Ishikawa (cell line): ENCODE measurements at regions not wholly inside any gene's neighbourhood (a gene's known extent, or its start where the extent isn't known, plus 50 kb on each side); places are given as distances from the start of the nearest gene placed in this dataset.

Experiments used
- CEBPB ChIP-seq: IDR thresholded peaks from 2 replicates; pipeline ENCODE4 v1.6.1; 2012
- CREB1 ChIP-seq: IDR thresholded peaks from 2 replicates; pipeline ENCODE4 v1.6.1; 2012; ENCODE audit warnings: low read depth
- EGR1 ChIP-seq: IDR thresholded peaks from 2 replicates; pipeline ENCODE4 v1.6.1; 2012
- EP300 ChIP-seq: IDR thresholded peaks from 2 replicates; pipeline ENCODE4 v1.6.1; 2012; ENCODE audit warnings: borderline replicate concordance
- FOXM1 ChIP-seq: IDR thresholded peaks from 2 replicates; pipeline ENCODE4 v1.6.1; 2012; ENCODE audit warnings: low read depth, borderline replicate concordance
- NFIC ChIP-seq: IDR thresholded peaks from 2 replicates; pipeline ENCODE4 v1.6.1; 2012
- RAD21 ChIP-seq: IDR thresholded peaks from 2 replicates; pipeline ENCODE4 v1.6.1; 2012; ENCODE audit warnings: low read depth
- TAF1 ChIP-seq: IDR thresholded peaks from 2 replicates; pipeline ENCODE4 v1.6.1; 2012; ENCODE audit warnings: low read depth, mild to moderate bottlenecking
- TCF12 ChIP-seq: IDR thresholded peaks from 2 replicates; pipeline ENCODE4 v1.6.1; 2012; ENCODE audit warnings: low read depth
- TEAD4 ChIP-seq: IDR thresholded peaks from 2 replicates; pipeline ENCODE4 v1.6.1; 2012
- YY1 ChIP-seq: IDR thresholded peaks from 2 replicates; pipeline ENCODE4 v1.6.1; 2012; ENCODE audit warnings: low read depth
- ZBTB7A ChIP-seq: IDR thresholded peaks from 2 replicates; pipeline ENCODE4 v1.6.1; 2012; ENCODE audit warnings: low read depth
- TF ChIP-seq, protein P1 (sequence below): IDR thresholded peaks from 2 replicates; pipeline ENCODE4 v1.6.1; 2012
- TF ChIP-seq, protein P2 (sequence below): IDR thresholded peaks from 2 replicates; pipeline ENCODE4 v1.6.1; 2012
- TF ChIP-seq, protein P3 (sequence below): IDR thresholded peaks from 2 replicates; pipeline ENCODE4 v1.6.1; 2012; ENCODE audit warnings: low read depth, mild to moderate bottlenecking

- TF ChIP-seq RAD21, result no peak
- no peak for TF ChIP-seq CEBPB
- TF ChIP-seq, protein P1, sequence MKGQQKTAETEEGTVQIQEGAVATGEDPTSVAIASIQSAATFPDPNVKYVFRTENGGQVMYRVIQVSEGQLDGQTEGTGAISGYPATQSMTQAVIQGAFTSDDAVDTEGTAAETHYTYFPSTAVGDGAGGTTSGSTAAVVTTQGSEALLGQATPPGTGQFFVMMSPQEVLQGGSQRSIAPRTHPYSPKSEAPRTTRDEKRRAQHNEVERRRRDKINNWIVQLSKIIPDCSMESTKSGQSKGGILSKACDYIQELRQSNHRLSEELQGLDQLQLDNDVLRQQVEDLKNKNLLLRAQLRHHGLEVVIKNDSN, result no peak
- TF ChIP-seq TAF1, result no peak
- TF ChIP-seq, protein P2, sequence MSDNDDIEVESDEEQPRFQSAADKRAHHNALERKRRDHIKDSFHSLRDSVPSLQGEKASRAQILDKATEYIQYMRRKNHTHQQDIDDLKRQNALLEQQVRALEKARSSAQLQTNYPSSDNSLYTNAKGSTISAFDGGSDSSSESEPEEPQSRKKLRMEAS, result no peak
- TF ChIP-seq TCF12, result no peak
- TF ChIP-seq EGR1, result no peak
- TF ChIP-seq YY1, result no peak
Observed at GRCh38 chr9:12274577-12274976, 418.6 kb upstream of the TYRP1 start.

GRCh38 chr9:12276505-12276904 is 416.7 kb upstream of the TYRP1 start:
- no peak for TF ChIP-seq CREB1
- no peak for TF ChIP-seq TCF12
- TF ChIP-seq ZBTB7A, result no peak
- TF ChIP-seq YY1, result no peak
- no peak for TF ChIP-seq EGR1
- no peak for TF ChIP-seq TAF1
- TF ChIP-seq TEAD4, result no peak
- TF ChIP-seq, protein P1, result no peak

DNA sequence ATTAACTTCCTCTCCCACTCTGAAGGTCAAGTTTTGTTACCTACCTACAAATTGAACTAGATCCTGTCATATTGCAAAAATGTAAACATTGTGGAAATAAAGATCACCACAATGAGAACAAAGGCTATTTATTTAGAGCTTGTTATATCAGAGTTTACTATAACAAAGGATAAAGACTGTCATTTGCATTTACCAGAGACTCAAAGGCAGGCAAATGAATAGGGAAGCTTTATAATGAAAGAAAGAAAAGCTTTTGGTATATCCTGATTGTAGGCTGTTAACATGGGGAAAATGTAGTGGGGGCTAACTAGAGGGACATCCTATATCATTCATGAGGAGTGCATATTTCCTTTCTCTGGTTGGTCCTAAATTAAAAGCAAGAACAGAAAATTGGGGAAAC is 403.5 kb upstream of the TYRP1 start:
- no peak for TF ChIP-seq EGR1
- no peak for TF ChIP-seq NFIC
- no peak for TF ChIP-seq CREB1
- no peak for TF ChIP-seq RAD21
- TF ChIP-seq EP300, result no peak
- no peak for TF ChIP-seq TCF12
- no peak for TF ChIP-seq CEBPB
- no peak for TF ChIP-seq YY1
- TF ChIP-seq, protein P2, result no peak
- TF ChIP-seq FOXM1, result no peak
- TF ChIP-seq TEAD4, result no peak
- TF ChIP-seq ZBTB7A, result no peak
- TF ChIP-seq, protein P1, result no peak
- TF ChIP-seq, protein P3, sequence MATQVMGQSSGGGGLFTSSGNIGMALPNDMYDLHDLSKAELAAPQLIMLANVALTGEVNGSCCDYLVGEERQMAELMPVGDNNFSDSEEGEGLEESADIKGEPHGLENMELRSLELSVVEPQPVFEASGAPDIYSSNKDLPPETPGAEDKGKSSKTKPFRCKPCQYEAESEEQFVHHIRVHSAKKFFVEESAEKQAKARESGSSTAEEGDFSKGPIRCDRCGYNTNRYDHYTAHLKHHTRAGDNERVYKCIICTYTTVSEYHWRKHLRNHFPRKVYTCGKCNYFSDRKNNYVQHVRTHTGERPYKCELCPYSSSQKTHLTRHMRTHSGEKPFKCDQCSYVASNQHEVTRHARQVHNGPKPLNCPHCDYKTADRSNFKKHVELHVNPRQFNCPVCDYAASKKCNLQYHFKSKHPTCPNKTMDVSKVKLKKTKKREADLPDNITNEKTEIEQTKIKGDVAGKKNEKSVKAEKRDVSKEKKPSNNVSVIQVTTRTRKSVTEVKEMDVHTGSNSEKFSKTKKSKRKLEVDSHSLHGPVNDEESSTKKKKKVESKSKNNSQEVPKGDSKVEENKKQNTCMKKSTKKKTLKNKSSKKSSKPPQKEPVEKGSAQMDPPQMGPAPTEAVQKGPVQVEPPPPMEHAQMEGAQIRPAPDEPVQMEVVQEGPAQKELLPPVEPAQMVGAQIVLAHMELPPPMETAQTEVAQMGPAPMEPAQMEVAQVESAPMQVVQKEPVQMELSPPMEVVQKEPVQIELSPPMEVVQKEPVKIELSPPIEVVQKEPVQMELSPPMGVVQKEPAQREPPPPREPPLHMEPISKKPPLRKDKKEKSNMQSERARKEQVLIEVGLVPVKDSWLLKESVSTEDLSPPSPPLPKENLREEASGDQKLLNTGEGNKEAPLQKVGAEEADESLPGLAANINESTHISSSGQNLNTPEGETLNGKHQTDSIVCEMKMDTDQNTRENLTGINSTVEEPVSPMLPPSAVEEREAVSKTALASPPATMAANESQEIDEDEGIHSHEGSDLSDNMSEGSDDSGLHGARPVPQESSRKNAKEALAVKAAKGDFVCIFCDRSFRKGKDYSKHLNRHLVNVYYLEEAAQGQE, result no peak
- TF ChIP-seq TAF1, result no peak

- TF ChIP-seq TCF12 (no peak), EGR1 (no peak), RAD21 (no peak), FOXM1 (no peak), TEAD4 (no peak), NFIC (no peak), TAF1 (no peak), ZBTB7A (no peak), EP300 (no peak), YY1 (no peak), CEBPB (no peak)
- TF ChIP-seq, protein P1, result no peak
- TF ChIP-seq, protein P3, result no peak
- TF ChIP-seq, protein P2, result no peak
Observed at GRCh38 chr9:12290166-12290869, 402.9 kb upstream of the TYRP1 start.

DNA sequence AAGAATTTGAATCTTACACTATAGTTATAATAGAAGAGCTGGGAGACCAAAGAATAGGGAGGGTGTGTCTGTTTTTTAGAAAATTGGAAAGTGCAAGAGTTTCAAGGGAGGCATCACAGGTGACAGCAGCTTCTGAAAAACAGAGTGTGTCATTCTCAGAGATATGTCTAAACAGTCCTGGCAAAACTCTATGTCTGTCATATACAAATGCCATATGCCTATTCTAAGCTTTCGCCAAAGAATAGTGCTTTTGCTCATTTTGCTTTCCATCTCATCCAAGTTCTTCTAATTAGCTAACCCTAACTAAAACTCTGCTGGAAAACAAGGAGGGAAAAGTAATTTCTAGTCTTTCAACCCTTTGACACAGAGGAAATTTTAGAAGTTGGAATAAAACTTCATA is 388.0 kb upstream of the TYRP1 start:
- no peak for TF ChIP-seq RAD21
- TF ChIP-seq, protein P1, result no peak
- TF ChIP-seq TCF12, result no peak
- TF ChIP-seq EGR1, result no peak
- TF ChIP-seq ZBTB7A, result no peak
- no peak for TF ChIP-seq CEBPB
- TF ChIP-seq CREB1, result no peak
- TF ChIP-seq, protein P2, result no peak
- TF ChIP-seq YY1, result no peak
- no peak for TF ChIP-seq TEAD4
- no peak for TF ChIP-seq FOXM1
- no peak for TF ChIP-seq EP300
- TF ChIP-seq, protein P3, result no peak
- no peak for TF ChIP-seq TAF1
- no peak for TF ChIP-seq NFIC
